ENCODE measurements at regions not wholly inside any gene's neighbourhood (a gene's known extent, or its start where the extent isn't known, plus 50 kb on each side); places are given as distances from the start of the nearest gene placed in this dataset.
"Not testable (repeated sequence)": the region's sequence is repeated elsewhere in the genome, so short reads cannot be mapped to it uniquely, and the experiment has no call there.

DNA sequence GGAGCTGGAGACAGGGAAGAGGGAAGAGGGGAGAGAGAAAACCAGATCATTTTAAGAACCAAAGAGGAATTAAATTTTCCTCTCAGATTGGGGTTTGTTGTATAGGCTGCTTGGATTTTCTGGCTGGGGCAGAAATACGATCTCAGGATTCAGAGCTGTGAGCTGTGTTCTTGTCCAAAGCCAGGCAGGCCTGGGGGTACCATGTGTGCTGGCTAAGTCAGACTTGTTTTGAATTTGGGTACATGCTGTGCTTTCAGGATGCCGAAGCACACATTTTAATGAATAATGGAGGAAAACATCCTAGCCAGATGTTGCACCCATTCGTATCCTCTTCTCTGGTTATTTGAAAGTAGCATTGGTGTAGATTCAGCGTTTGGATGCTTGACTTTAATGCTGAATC lies 170.3 kb upstream of the PODXL start:
- DNase-seq (ENCODE audit: low read depth), result no peak

GRCh38 chr7:131726031-131726430 lies 169.6 kb upstream of the PODXL start:
- DNase-seq (ENCODE audit: low read depth), result no peak

DNA sequence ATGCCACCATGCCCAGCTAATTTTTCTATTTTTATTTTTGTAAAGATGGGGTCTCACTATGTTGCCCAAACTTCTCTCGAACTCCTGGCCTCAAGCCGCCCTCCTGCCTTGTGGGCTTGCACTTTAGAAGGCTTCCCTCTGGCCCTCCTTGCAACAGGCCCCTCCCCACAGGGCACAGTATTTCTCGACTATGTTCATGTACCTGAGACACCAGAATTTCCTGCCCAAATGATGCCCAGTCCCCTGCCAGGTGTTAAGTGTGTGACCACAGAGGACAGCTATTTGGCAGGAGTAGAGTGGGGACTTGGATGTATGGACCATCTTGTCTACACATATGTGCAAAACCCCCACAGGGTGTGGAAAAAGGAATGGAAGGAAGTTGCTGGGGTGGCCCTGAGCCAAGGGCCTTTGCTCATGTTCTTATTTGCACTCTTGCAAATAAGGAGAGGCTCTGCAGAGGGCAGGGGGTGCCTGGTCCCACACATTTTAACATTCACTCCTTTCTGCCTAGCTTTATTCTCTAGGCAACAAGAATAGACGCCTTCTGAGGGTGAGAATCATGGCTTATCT lies 168.4 kb upstream of the PODXL start:
- no peak for DNase-seq (ENCODE audit: low read depth)

DNA sequence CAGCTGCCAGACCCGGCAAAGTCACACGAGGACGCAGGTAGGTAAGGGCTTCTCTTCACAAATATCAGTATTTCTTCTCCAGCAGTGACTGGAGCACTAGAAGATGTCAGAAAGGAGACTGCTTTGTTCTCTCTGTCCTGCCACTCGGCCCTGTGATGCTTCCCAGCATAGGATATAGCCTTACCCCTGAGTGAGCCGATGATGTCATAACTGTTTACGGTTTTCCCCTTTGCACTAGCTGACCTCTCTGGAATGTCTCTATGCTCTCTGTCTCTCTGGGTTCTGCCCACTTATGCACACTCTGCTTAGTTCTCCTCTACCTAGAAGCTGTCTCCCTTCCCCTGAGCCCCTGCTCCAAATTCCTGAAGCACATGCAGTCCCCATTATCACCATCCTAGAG lies 167.5 kb upstream of the PODXL start:
- no peak for DNase-seq (ENCODE audit: low read depth)

GRCh38 chr7:131722371-131722770 lies 165.9 kb upstream of the PODXL start:
- DNase-seq (ENCODE audit: low read depth), result no peak

DNA sequence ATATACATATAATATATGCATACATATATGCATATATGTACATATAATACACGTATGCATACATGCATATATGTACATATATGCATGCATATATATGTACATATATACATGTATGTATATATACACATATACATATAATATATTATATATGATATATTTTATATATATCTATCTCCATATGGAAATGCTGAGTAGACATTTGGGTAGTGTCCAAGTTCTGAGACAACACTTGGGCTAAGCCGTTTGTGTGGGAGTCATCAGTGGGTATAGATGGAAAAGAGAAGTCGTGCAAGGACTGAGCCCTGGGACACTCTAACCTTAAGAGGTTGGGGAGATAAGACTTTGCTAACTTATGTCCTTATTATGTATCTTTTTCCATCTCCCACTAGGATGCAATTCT lies 165.2 kb upstream of the PODXL start:
- DNase-seq (ENCODE audit: low read depth), result no peak

DNA sequence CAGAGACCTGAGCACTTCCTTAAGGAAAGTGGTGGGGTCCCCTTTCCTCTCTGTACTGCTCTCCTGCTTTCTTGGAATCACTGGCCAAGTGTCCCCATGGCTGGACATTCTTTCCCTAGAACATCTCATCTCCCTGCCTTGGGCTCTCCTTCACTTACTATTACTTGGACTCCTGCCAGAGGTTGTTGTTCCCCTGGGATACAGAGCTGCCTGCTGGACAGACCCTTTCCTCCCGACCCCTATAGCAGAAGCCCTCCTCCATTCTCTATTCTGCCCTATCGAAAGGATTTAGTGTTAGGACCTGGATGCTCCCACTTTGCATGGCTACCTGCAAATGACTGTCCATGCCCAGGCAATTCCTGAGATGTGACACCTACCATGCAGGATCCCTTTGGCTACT lies 164.3 kb upstream of the PODXL start:
- no peak for DNase-seq (ENCODE audit: low read depth)

DNA sequence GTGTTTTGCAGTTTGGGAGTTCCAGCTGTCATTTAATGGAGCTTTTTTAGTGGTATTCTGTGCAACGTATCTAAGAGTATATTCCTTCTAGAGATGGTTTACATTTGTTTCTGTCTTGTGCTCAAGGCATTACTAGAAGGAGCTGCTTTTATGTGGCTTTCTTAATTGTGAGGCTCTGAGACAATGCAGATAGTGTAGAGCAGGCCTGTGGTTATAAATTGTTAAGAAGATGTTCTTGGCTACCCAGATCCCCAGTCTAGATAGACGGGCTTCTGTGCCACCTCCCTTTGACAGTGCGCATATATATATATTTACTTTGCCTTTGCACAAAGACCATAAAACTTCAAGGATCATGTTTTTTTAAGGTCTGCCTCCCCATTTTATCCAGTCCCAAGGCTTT lies 160.8 kb upstream of the PODXL start:
- DNase-seq (ENCODE audit: low read depth), result no peak

- no peak for DNase-seq (ENCODE audit: low read depth)
Measured at GRCh38 chr7:131699323-131699722, 142.9 kb upstream of the PODXL start.

GRCh38 chr7:131692131-131692960 lies 135.9 kb upstream of the PODXL start:
- no peak for DNase-seq (ENCODE audit: low read depth)

DNA sequence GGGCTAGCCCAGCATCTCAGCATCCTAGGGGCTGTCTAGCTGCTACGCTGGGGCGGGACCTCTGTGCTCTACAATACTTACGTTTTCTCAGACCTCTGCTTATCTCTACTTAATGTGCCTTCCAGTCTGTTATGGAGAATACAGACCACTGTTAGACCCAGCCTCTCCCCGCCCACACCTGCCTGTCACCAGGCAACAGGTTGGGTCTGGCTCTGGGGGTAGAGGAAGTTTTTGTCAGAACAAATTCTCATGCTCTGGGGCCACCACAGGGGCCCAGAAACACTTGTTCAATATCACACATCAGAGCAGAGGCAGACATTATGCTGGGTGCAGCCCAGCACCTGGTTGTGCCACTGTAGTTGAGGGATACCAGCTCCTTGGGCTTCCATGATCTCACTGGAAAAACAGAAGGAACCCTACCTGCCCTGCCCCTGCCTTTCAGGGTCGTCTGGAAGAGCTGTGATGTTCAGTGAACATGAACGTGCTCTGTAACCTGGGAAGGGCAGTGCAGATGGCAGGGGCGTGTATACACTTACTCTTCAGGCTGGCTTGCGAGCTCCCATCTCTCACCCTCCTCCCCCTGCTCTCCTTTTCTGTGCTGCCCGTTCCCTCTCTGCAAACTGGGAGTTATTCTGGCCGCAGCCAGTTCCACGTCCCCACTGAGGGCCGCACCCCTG lies 135.2 kb upstream of the PODXL start:
- no peak for DNase-seq (ENCODE audit: low read depth)

GRCh38 chr7:131690441-131690840 lies 134.0 kb upstream of the PODXL start:
- no peak for DNase-seq (ENCODE audit: low read depth)

DNA sequence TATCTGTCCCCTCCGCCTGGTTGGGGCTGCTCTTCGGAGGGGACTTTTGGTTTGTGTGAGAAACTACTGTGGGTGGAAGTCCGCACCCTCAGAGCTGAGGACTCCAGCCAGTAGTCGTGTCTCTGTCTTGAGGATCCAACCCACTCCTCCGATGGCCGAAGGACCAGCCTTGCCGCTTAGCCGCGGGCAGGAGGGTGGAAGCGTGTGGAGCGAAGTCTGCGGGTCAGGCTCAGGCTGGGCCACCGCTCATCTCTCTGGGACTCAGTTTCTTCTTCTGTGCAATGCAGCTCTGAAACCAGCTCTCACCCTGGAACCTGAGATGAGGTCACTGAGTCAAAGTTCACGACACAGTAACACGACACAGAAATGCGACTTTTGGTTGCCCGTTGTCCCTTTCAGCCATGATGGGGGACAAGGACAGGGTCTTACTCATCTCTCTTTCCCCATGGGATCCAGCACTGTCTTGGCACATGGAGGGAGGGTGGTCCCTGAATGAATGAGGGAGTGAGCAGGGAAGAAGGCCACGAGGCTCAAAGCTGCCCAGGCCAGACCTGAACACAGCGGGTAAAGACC lies 133.3 kb upstream of the PODXL start:
- no peak for DNase-seq (ENCODE audit: low read depth)

DNA sequence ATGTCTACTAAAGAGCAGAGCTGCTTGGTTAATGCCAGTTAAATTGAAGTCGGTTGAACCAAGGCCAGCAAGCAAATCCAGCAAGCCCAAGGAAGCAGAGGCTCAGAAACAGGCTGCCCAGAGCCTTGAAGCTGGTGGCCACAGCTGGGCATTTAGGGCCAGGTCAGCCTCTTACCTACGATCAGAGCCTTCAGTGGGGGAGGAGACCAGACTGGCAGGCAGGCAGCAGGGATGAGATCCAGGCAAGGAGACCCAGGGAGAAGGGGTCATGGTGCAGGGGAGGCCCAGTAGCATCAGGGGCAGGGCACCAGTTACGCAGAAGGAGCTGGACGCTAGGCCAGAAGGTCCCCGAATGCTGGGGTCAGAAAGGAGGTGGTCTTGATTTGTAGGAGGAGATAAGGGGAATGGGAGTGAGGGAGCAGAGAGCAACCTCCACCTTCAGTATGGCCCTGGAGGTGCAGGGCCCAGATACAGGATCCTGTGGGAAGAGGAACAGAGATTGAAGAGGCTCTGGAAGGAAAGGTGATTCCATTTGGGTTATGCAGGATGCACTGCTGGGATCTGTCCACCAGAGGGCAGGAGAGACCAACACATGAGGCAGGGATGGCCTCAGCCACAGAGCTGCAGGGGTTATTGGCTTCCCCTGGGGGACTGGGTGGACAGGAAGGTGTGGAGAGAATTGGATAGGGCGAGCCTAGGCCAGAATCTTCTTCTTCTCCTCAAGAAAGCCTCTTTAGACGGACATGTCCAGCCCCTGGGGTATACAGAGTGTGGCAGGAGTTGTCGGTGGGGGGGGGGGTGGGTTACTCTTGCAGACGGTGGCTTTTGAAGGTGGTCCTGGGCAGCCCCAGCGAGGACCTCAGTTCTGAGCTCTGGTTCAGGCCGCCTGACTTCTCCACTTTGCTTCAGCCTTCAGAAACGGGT lies 132.6 kb upstream of the PODXL start:
- peak; percentile 7 for DNase-seq (ENCODE audit: low read depth)

DNA sequence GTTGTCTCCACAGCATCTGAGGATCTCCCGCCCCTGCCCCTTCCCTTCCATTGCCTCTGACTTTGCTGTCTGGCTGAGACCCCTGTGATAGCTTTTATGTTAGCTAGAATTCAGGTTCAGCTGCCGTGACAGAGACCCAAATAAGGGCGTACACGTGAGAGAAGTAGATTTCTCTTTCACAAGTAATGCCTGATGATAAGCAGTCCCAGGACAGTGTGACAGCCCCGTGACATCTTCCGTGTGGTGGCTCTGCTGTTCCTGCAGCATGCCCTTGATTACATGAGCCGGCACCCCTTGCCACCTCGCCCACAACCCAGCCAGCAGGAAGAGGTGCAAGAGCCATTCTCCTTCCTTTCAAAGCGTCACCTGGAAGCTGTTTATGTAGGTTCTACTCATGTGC lies 130.9 kb upstream of the PODXL start:
- DNase-seq (ENCODE audit: low read depth), result no peak

DNA sequence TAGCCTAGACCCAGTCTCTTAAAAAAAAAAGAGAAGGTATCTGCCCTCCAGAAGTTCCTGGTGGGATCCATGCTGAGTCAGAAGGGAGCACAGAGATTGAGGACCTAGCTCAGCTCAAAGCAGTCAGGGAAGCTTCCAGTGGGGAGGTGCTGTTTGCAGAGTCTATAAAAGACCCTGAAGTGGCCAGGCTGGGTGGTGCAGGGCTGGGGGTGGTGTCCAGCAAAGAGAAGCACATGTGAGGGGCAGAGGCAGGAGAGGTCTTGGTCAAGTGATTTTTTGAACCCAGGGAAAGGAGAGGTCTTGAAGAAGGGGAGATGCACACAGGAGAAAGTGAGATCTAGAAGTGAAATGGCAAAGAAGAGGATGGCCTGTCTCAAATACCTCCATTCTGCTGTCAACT lies 130.4 kb upstream of the PODXL start:
- DNase-seq (ENCODE audit: low read depth), result no peak

GRCh38 chr7:131683536-131684125 lies 127.2 kb upstream of the PODXL start:
- DNase-seq (ENCODE audit: low read depth), result no peak

DNA sequence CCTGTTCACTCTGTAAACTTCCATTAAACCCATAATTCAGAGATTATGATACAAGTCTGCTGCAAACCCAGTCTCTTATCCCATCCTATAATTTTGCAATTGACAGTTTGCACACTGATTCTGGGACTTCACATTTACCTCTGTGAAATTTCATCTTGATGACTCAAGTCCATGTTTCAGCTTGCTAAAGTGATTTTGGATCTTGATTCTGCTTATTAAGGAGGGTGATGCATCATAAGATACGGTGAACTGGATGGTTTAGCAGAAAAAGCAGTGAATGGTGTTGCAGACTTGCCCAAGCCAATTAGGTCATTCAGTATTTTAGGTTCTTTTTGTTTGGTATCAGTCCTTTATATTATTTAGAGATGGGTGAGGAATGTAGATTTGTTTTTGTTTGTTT lies 125.5 kb upstream of the PODXL start:
- DNase-seq (ENCODE audit: low read depth), result no peak

- DNase-seq (ENCODE audit: low read depth), result not testable (repeated sequence)
Measured at GRCh38 chr7:131679071-131679470, 122.6 kb upstream of the PODXL start.

DNA sequence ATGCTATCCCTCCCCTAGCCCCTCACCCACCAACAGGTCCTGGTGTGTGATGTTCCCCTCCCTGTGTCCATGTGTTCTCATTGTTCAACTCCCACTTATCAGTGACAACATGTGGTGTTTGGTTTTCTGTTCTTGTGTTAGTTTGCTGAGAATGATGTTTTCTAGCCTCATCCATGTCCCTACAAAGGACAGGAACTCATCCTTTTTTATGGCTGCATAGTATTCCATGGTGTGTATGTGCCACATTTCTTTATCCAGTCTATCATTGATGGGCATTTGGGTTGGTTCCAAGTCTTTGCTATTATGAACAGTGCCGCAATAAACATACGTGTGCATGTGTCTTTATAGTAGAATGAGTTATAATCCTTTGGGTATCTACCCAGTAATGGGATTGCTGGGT lies 120.4 kb upstream of the PODXL start:
- DNase-seq (ENCODE audit: low read depth), result not testable (repeated sequence)

DNA sequence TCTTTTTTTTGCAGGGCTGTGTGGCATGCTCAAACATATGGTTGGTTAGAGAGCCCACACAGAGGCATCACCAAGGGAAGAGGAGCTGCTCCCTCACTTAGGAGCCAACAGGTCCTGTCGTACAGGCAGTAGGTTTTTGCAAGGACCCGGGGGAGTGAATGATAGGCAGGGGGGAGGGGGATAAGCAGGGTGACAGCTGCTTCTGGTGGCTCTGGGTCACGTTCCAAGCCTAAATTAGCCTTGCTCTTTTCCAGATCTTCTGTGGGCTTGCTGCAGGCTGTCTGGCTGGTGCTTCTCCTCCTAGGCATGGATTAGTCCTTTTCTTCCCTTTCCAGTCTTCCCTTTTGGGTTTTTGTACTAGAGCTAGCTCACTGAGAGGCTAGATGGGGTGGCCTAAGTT lies 117.7 kb upstream of the PODXL start:
- DNase-seq (ENCODE audit: low read depth), result no peak

DNA sequence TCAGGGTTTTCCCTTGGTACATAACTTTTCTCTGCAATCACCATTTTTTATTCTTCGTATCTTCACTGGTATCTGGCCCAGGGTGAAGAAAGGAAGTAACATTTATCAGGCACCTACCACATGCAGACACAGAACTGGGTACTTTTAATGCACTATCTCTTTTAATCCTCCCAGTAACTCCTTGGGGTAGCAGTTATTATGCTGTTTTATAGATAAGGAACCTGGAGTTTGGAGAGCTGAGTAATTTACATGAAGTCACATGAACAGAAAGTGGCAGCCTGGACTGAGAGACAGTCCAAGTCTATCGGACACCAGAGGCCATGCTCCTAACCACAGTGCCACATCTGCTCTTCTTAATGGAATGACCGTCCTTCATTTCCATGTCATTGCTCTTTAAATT lies 117.1 kb upstream of the PODXL start:
- no peak for DNase-seq (ENCODE audit: low read depth)
